GM23338 (cell line): ENCODE measurements at regions not wholly inside any gene's neighbourhood (a gene's known extent, or its start where the extent isn't known, plus 50 kb on each side); places are given as distances from the start of the nearest gene placed in this dataset.

ENCODE experiments used
- CTCF ChIP-seq, 2 experiments: fragments of 200-600 bp in 1 of 2; sonication (generic) in 1 of 2; conservative IDR thresholded peaks; 2 replicates each; pipeline versions ENCODE4 v1.5.1 to v1.6.1; 2016 to 2017; ENCODE audit warnings: antibody characterized with exemption in 2 of 2, low read depth in 2 of 2, mild to moderate bottlenecking in 2 of 2, moderate library complexity in 1 of 2
- EZH2 ChIP-seq: fragments of 200-600 bp; sonication (generic); IDR thresholded peaks from one replicate; pipeline ENCODE4 v1.8.0; 2017; ENCODE audit warnings: antibody characterized with exemption, mild to moderate bottlenecking, low read depth; ENCODE audit not compliant: unreplicated experiment
- EZH2phosphoT487 ChIP-seq: fragments of 200-600 bp; sonication (generic); IDR thresholded peaks from one replicate; pipeline ENCODE4 v1.8.1; 2018; ENCODE audit warnings: antibody characterized with exemption; ENCODE audit not compliant: unreplicated experiment
- JUNB ChIP-seq: IDR thresholded peaks from one replicate; pipeline ENCODE4 v1.6.1; 2016; ENCODE audit warnings: antibody characterized with exemption; ENCODE audit not compliant: unreplicated experiment
- POLR2AphosphoS5 ChIP-seq: IDR thresholded peaks from 2 replicates; pipeline ENCODE4 v1.6.1; 2016; ENCODE audit warnings: antibody characterized with exemption, low read depth
- ZNF462 ChIP-seq: fragments of 250-450 bp; sonication (Bioruptor Pico); IDR thresholded peaks from 2 replicates; pipeline ENCODE4 v1.5.0; 2020; ENCODE audit warnings: mild to moderate bottlenecking, moderate library complexity
- TF ChIP-seq, protein P1 (sequence below): IDR thresholded peaks from one replicate; pipeline ENCODE4 v1.6.1; 2018; ENCODE audit warnings: antibody characterized with exemption; ENCODE audit not compliant: unreplicated experiment

- TF ChIP-seq CTCF (conservative IDR thresholded peaks at IDR 0.05; ENCODE audit: low read depth in 2 of 2), result no peak
- no peak for TF ChIP-seq JUNB
- no peak for TF ChIP-seq EZH2
- no peak for TF ChIP-seq EZH2phosphoT487
- TF ChIP-seq ZNF462 (CRISPR knock-in tag), result no peak
- no peak for TF ChIP-seq POLR2AphosphoS5
- TF ChIP-seq, protein P1, sequence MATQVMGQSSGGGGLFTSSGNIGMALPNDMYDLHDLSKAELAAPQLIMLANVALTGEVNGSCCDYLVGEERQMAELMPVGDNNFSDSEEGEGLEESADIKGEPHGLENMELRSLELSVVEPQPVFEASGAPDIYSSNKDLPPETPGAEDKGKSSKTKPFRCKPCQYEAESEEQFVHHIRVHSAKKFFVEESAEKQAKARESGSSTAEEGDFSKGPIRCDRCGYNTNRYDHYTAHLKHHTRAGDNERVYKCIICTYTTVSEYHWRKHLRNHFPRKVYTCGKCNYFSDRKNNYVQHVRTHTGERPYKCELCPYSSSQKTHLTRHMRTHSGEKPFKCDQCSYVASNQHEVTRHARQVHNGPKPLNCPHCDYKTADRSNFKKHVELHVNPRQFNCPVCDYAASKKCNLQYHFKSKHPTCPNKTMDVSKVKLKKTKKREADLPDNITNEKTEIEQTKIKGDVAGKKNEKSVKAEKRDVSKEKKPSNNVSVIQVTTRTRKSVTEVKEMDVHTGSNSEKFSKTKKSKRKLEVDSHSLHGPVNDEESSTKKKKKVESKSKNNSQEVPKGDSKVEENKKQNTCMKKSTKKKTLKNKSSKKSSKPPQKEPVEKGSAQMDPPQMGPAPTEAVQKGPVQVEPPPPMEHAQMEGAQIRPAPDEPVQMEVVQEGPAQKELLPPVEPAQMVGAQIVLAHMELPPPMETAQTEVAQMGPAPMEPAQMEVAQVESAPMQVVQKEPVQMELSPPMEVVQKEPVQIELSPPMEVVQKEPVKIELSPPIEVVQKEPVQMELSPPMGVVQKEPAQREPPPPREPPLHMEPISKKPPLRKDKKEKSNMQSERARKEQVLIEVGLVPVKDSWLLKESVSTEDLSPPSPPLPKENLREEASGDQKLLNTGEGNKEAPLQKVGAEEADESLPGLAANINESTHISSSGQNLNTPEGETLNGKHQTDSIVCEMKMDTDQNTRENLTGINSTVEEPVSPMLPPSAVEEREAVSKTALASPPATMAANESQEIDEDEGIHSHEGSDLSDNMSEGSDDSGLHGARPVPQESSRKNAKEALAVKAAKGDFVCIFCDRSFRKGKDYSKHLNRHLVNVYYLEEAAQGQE, result no peak
These were observed 54.7 kb downstream of the MYEOV start for GRCh38 chr11:69348414-69349235.
